HPDE6-E6E7 (cell line): ENCODE measurements at regions not wholly inside any gene's neighbourhood (a gene's known extent, or its start where the extent isn't known, plus 50 kb on each side); places are given as distances from the start of the nearest gene placed in this dataset.
"Not testable (repeated sequence)": the region's sequence is repeated elsewhere in the genome, so short reads cannot be mapped to it uniquely, and the experiment has no call there.

ENCODE experiments used
- DNase-seq: peaks from one replicate; pipeline ENCODE4 v3.0.0; 2011; ENCODE audit warnings: missing footprints; ENCODE audit errors: extremely low spot score

DNA sequence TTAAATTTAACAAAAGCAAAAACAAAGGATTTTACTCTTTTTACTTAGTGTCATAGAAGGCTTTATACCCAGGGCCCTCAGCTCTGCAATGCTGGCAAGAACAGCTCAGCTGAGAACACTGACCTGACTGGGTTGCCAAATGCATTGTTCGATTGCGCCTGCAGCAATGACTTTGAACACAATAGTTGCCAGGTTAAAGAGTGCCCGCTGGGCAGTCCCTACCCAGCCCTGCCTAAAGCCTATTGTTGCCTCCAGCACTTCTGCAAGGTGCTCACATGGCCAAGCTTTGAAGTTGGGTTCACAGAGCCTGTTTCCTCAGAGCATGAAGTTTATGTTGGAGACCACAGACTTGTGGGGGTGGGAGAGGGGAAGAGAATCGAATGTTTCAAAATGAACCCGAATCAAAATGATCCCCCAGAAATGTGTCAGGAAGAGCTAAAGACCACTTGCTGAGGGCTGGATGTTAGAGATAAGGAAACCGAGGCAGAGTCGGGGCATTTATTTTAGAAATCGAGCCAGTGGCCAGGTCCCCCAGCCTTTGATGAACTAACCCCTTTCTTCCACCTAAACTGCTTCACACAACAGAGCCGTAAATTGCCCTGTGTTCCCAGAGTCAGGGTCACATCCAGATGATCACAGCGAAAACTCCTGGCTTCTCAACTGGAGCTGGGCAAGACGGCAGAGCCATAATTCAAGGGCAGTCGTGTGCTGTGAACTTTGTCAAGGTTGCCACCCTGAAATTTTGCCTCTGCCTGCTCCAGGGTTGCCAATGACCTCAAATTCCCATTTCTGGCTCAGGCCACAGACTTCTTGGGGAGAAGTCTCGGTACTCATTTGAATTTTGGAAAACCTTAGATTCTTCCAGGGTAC is 55.0 kb downstream of the FOXA2 start:
- DNase-seq = no peak

DNA sequence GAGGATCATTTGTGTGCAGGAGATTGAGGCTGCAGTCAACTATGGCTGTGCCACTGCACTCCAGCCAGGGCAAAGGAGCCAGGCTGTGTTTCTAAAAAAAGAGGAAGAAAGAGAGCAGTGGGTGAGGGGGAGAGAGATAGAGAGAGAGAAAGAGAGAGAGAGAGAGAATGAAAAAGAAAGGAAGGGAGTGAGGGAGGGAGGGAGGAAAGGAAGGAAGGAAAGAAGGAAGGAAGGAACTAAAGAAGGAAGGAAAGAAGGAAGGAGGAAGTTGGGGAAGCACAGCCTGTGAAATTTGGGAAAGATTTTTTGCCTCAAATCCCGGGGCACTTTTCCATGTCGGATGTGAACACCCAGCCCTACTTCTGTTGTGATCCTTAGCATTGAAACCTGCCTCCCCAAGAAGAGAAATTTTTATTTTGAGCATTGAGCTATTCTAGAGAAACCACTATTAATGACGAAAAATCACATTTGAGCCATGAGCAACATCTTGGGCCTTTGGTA is 57.8 kb downstream of the FOXA2 start:
- no peak for DNase-seq

DNA sequence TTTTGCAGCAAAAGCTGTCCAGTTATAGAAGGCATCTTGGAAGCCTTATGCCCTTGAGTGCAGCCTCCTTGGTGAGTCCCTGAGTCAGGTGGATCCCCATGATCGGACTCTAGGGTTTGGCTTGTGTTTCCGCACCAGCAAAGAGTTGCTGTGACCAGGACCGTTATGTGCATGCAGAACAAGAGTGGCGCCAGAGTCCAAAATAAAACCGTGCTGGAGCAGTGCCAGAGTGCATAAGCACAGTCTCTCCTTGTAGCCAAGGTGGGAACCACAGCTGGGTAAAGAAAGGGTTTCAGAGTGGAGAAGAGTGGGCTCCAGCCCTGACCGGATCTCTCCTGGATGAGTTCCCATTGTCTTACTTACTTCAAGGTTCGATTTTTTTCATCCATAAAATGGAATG is 58.6 kb downstream of the FOXA2 start:
- DNase-seq = no peak

DNA sequence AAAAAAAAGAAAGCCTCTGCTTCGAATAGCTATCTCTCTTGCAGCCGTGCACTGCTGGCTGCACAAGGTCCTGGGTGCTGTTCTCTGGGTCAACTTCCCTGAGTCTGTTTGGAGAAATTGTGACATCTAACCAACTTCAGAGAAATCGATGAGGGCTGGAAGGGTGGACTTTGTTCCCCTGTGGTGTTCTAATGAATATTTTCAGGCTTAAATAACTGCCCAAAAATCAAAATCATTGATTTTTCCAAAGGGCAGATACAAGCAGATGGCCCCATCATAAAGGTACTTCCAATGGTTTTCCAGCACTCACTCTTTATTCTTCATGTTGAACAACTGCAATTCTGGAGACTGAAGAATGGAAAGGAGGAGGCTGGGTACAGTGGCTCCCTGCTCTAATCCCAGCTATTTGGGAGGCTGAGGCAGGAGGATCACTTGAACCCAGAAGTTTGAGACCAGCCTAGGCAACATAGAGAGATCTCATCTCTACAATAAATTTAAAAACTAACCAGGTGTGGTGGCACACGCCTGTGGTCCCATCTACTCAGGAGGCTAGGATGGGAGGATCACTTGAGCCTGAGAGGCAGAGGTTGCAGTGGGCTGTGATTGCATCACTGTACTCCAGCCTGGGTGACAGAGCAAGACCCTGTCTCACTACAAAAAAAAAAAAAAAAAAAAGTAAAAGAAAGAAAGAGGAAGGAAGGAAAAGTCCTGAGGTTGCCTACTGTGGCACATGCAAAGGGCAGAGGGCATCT is 59.1 kb downstream of the FOXA2 start:
- DNase-seq = no peak

DNA sequence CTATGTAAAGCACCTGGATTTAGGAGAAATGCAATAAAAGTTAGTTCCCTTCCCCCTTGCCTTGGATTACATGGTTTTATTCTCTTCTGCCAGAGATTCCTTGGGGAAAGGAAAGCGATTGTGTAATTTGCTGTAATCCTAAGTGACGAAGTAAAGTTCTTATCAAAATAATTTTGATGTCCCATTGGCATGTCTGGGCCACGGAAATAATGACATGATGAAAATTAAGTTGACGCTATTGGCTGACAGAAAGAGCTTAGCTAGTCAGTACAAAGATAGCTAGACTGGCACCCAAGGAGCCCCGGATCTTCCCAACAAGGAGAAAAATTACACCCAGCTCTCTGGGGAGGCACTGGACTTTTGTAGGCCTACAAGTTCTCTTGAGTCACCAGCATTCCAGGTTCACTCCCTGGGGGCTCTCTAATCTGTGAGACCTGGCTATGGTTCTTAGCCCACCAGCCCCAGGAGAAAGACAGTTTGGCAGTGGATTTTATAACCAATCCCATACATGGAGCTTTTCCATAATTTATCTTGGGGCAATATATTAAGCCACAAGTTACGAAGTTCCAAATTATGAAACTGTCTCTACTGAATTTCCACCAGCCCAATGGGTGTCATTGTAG is 59.9 kb downstream of the FOXA2 start:
- DNase-seq = no peak

GRCh38 chr20:22523499-22524392 is 60.6 kb downstream of the FOXA2 start:
- no peak for DNase-seq

GRCh38 chr20:22523128-22523498 is 61.3 kb downstream of the FOXA2 start:
- DNase-seq = no peak

DNA sequence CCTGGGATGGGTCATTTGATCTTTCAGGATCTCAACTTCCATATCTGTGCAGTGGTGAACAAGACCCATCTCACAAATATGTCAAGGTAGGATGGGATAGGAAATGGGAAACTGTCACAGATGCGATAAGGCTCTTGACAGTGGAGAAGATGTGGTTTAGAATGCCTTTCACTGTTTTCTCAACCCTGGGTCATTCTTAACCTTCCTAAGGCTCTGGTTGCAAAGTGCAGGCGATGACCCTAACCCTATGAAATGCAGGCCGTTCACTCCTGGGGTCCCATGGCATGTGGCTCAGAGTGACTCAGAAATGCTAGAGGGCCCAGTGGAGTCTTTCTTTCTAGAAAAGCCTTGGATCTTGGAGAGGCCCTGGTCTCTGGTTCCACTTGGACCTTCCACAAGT is 61.7 kb downstream of the FOXA2 start:
- no peak for DNase-seq

DNA sequence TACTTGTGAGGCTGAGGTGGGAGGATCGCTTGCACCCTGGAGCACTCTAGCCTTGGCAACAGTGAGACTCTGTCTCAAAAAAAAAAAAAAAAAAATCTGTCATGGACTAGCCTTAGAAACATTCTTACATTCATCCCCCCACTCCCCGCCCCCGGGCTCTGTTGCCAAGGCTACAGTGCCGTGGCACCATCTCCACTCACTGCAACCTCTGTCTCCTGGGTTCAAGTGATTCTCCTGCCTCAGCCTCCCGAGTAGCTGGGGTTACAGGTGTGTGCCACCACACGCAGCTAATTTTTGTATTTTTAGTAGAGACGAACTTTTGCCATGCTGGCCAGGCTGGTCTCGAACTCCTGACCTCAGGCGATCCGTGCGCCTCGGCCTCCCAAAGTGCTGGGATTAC is 62.4 kb downstream of the FOXA2 start:
- DNase-seq = not testable (repeated sequence)

DNA sequence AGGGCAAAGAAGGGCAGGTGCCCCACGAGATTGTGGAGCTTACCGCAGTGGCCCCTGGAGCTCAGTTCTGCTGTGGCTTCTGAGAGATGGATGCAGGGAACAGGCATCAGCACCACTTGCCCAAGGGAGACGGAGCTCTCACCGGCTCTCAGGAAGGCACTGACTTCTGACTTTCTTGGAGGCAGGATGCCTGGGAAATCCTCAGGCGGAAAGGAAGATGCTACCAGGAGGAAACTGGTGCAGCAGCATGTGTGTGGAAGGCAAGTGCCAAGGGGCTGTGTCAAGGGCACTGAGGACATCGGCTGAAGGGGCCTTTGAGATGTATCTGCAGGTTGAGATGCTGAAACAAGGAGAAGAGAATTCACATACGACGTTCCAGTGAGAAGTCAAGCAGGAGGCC is 64.0 kb downstream of the FOXA2 start:
- DNase-seq = no peak

GRCh38 chr20:22515264-22515663 is 69.1 kb downstream of the FOXA2 start:
- DNase-seq = no peak

DNA sequence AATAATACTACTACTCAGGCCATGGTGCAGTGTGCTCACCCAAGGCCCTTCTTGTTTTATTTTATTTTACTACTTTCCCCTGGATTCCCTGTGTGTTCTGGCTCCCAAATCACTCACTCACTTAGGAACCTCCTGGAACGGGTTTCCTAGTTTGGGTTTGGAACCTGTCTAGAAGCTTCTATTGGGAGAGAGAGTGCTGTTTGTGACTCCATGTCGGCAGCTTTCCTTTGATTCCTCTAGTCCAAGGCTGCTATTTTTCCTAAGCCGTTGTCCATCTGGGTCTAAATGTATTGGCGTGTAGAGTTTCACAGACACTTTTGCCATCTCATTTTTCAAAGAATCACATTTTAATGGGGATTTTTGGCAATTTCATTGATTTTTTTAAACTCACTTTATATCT is 70.8 kb downstream of the FOXA2 start:
- no peak for DNase-seq

DNA sequence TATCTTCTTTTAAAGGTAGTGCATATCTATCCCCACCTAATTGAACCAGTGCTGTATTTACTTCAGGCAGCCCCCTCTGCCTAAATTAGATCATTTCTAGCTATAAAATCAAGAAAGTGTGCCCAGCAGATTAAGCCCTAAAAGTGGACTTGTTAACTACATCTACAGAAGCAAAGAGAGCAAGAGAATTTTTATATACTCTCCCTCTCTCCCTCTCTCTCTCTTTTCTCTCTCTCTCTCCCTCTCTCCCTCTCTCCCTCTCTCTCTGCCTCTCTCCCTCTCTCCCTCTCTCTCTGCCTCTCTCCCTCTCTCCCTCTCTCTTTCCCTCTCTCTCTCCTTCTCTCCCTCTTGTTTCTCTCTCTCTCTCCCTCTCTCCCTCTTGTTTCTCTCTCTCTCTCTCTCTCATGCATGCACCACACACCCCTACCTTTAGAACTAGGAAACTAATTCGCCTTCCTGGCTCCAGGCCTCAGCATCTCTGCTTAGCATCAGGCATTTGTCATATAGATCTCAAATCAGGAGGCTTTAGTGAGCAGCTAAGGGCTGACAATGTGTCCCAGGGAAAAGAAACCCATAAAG is 71.4 kb downstream of the FOXA2 start:
- DNase-seq = no peak

DNA sequence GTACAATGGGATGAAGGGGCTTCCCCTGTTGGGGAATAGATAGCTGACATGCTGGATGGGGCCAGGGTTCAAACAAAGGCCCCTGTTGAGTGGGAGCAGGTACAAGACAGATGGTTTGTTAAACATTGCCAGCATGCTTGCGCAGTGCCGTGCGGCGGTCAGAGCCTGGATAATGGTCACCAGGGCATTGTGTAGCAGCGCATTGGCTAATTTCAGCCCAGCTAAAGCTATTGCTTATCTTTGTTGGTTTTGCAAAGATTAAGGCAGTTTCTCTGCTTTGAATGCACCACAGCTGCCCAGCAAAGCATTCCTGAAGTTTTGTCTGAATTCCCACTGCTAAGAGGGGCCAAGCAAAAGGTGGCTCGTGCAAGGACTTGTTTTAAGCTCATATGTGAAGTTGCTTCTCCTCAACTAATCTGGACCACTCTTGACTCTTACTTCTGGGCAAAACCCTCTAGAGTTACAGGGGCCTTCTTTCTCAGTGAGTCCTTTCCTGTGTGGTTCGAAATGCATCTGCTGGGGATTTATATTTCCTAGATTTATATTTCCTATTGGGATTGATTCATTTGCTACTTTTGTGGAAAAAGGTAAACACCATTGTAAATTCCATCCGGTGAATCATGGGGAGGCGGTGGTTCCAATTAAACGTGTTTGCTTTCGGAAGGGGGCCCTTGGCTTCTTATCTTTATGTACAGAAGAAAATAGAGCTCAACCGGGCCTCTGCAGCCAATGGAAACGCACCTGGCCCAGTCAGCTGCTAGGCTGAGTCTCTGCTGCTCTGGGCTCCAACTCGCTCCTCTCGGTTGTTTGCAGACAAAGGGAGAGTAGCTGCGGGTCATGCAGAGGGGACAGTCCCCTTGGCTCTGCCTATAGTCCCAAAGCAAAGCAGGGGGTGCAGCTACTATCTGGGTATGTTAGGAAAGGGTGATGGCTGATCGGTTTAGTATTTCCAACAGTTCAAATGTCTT is 72.1 kb downstream of the FOXA2 start:
- DNase-seq = no peak

DNA sequence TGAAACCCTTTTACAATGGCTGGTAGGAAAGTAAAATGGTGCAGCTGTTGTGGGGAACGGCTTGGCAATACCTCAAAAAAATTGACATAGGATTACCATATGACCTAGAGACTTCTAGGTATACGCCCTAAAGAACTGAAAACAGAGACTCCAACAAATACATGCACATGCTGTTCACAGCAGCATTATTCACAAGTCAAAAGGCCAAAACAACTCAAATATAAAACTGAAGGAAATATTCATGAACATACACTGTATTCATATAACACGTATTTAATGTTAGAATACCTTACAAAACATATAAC is 74.6 kb downstream of the FOXA2 start:
- DNase-seq = no peak

- DNase-seq = no peak
Observed at GRCh38 chr20:22509090-22509842, 75.1 kb downstream of the FOXA2 start.

- DNase-seq = no peak
Observed at GRCh38 chr20:22508426-22508825, 75.9 kb downstream of the FOXA2 start.

- no peak for DNase-seq
Observed at GRCh38 chr20:22507240-22507961, 77.0 kb downstream of the FOXA2 start.

GRCh38 chr20:22506827-22507226 is 77.5 kb downstream of the FOXA2 start:
- DNase-seq = no peak
